Spleen (tissue), 11 donors: ENCODE measurements at regions not wholly inside any gene's neighbourhood (a gene's known extent, or its start where the extent isn't known, plus 50 kb on each side); places are given as distances from the start of the nearest gene placed in this dataset.

Source experiments
- DNase-seq: peaks from one replicate; pipeline ENCODE4 v3.0.0-alpha.2; 2020
- H3K27ac ChIP-seq, 8 donors: fragments of 200-600 bp; sonication (generic) in 7 of 8; 1 replicate in 4 of 8; 2 replicates in 4 of 8; pipeline versions ENCODE4 v1.5.0 to v1.8.0; 2016 to 2021; ENCODE audit warnings: inconsistent platforms in 4 of 8, mild to moderate bottlenecking in 4 of 8, moderate library complexity in 1 of 8
- H3K27me3 ChIP-seq, 7 donors: fragments of 200-600 bp; sonication (generic) in 6 of 7; replicated peaks in 1 of 7; 1 replicate in 4 of 7; 2 replicates in 3 of 7; pipeline versions ENCODE4 v1.5.0 to v1.8.0; 2016 to 2021; ENCODE audit warnings: inconsistent platforms in 3 of 7, mild to moderate bottlenecking in 1 of 7
- H3K36me3 ChIP-seq, 6 donors: fragments of 200-600 bp; sonication (generic) in 5 of 6; 1 replicate in 4 of 6; 2 replicates in 2 of 6; pipeline versions ENCODE4 v1.5.0 to v1.8.0; 2016 to 2021; ENCODE audit warnings: inconsistent platforms in 2 of 6
- H3K4me1 ChIP-seq, 6 donors: fragments of 200-600 bp; sonication (generic) in 5 of 6; 1 replicate in 3 of 6; 2 replicates in 3 of 6; pipeline versions ENCODE4 v1.5.0 to v1.8.0; 2016 to 2021; ENCODE audit warnings: inconsistent platforms in 3 of 6
- H3K4me3 ChIP-seq, 8 donors: fragments of 200-600 bp; sonication (generic) in 7 of 8; 1 replicate in 4 of 8; 2 replicates in 4 of 8; pipeline versions ENCODE4 v1.5.0 to v1.8.0; 2016 to 2021; ENCODE audit warnings: inconsistent platforms in 4 of 8, mild to moderate bottlenecking in 4 of 8, moderate library complexity in 2 of 8
- H3K9me3 ChIP-seq, 8 donors: fragments of 200-600 bp; sonication (generic) in 7 of 8; 1 replicate in 4 of 8; 2 replicates in 4 of 8; pipeline versions ENCODE4 v1.5.0 to v1.8.0; 2016 to 2021; ENCODE audit warnings: inconsistent platforms in 4 of 8
- POLR2A ChIP-seq, 3 donors: fragments of 450-650 bp; IDR thresholded peaks; one replicate each; pipeline ENCODE4 v1.5.1; 2017; ENCODE audit warnings: antibody characterized with exemption in 3 of 3, mild to moderate bottlenecking in 1 of 3
- POLR2AphosphoS5 ChIP-seq, 3 donors: sonication (generic); formaldehyde crosslinking; IDR thresholded peaks; one replicate each; pipeline ENCODE4 v1.5.1; 2017; ENCODE audit warnings: antibody characterized with exemption in 3 of 3
- whole genome bisulfite sequencing, 5 donors: extraction: QIAGEN DNeasy Blood & Tissue Kit in 3 of 5; methylation state at CpG; one replicate each; pipeline versions ENCODE4 v1.1.5 to v1.1.7; 2013 to 2018; 5-methylcytosine and 5-hydroxymethylcytosine counted together
- intact Hi-C: fragments of 100-400 bp; cut with DNase I; formaldehyde crosslinking; loops from one replicate; pipeline ENCODE4 v1.15.0; 2023; ENCODE audit warnings: low total_unique reads
- TF ChIP-seq, protein P1 (sequence below), 11 experiments: fragments of 200-600 bp in 7 of 11; fragments of 450-650 bp in 4 of 11; sonication (generic) in 4 of 11; IDR thresholded peaks in 8 of 11; conservative IDR thresholded peaks in 3 of 11; 1 replicate in 7 of 11; 2 replicates in 4 of 11; pipeline versions ENCODE4 v1.4.0 to v1.8.0; 2016 to 2021; ENCODE audit warnings: antibody characterized with exemption in 11 of 11, inconsistent platforms in 4 of 11, mild to moderate bottlenecking in 1 of 11
- donor health status: healthy with polysubstance abuse.
- donor health status: DM: no; HTN: no; CAD: no; lungs with moderate emphysema.
- donor health status: DM: no; HTN: no; CAD: no.
- donor health status: Bipolar disorder and iron deficiency.
- donor health status: healthy.
- donor health status: DM: no; HTN: no; CAD: no.
- donor health status: DM: yes; HTN: yes; CAD: no.

- no peaks in the 10 kb centered on the region for H3K36me3 ChIP-seq
- no peaks in the 10 kb centered on the region for H3K27me3 ChIP-seq
- WGBS, 5 donors = 70 to 82% (median 79%) methylated on average over 4 of the region's 4 CpGs
- intact Hi-C loops = no loop called here
- no peak for DNase-seq
- no peak overlapping the region for H3K27ac ChIP-seq
- TF ChIP-seq, protein P1, sequence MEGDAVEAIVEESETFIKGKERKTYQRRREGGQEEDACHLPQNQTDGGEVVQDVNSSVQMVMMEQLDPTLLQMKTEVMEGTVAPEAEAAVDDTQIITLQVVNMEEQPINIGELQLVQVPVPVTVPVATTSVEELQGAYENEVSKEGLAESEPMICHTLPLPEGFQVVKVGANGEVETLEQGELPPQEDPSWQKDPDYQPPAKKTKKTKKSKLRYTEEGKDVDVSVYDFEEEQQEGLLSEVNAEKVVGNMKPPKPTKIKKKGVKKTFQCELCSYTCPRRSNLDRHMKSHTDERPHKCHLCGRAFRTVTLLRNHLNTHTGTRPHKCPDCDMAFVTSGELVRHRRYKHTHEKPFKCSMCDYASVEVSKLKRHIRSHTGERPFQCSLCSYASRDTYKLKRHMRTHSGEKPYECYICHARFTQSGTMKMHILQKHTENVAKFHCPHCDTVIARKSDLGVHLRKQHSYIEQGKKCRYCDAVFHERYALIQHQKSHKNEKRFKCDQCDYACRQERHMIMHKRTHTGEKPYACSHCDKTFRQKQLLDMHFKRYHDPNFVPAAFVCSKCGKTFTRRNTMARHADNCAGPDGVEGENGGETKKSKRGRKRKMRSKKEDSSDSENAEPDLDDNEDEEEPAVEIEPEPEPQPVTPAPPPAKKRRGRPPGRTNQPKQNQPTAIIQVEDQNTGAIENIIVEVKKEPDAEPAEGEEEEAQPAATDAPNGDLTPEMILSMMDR (IDR thresholded peaks at IDR 0.05 in 8 of 11, conservative IDR thresholded peaks at IDR 0.05 in 3 of 11) = no peak
- TF ChIP-seq POLR2A (IDR thresholded peaks at IDR 0.05) = no peak
- no peak for TF ChIP-seq POLR2AphosphoS5 (IDR thresholded peaks at IDR 0.05)
- H3K4me3 ChIP-seq = no peak overlapping the region
- H3K9me3 ChIP-seq = peaks cover 0 to 47% (median 18%) of the 10 kb centered on the region in 8 donors
- H3K4me1 ChIP-seq = no peaks in the 10 kb centered on the region
Measured at GRCh38 chr18:30376515-30376914, 666.0 kb downstream of the DSC3 start.

DNA sequence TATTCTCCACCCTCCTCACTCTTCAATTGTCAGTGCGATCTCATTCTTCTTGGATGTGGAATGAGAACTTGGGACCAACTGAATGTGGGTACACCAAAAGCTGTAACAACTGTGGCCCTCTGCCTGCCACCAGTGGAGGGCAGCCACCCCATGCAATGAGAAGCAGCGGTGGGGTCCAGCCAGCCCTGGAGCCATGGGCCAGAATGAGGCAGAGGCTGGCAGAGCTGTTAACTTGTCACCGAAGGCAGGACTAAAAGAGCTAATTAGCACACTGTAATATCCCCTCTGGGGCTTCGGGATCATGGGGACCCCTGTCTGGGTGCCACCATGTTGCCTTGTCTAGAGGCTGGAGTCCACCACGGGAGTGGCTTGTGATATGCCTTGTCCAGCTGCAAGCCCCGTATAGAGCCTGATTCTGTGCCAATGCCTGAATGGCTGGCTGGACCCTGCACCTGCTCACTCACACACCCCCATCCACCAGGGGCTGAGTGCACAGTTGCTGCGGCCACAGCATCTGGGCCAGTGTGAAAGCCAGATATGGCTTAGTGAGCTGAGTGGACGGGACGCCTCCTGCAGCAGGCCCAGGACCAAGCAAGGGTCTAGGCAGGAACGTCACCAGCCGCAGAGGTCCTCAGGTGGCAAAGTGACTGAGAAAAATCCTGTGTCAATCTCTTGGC lies 680.5 kb downstream of the DSC3 start:
- no peak overlapping the region for H3K4me3 ChIP-seq
- intact Hi-C loops = no loop called here
- no peaks in the 10 kb centered on the region for H3K4me1 ChIP-seq
- H3K36me3 ChIP-seq = no peaks in the 10 kb centered on the region
- WGBS, 5 donors = 89 to 96% (median 90%) methylated on average over 10 to 11 of the region's 11 CpGs
- no peaks in the 10 kb centered on the region for H3K9me3 ChIP-seq
- DNase-seq = no peak
- no peak overlapping the region for H3K27ac ChIP-seq
- TF ChIP-seq POLR2AphosphoS5 (IDR thresholded peaks at IDR 0.05) = no peak
- no peaks in the 10 kb centered on the region for H3K27me3 ChIP-seq

GRCh38 chr18:30359521-30359920 lies 683.0 kb downstream of the DSC3 start:
- TF ChIP-seq POLR2AphosphoS5 (IDR thresholded peaks at IDR 0.05) = no peak
- TF ChIP-seq, protein P1 (IDR thresholded peaks at IDR 0.05 in 8 of 11, conservative IDR thresholded peaks at IDR 0.05 in 3 of 11) = no peak
- no peak for TF ChIP-seq POLR2A (IDR thresholded peaks at IDR 0.05)
- Histone ChIP-seq H3K9me3 (no peaks in the 10 kb centered on the region), H3K4me1 (no peaks in the 10 kb centered on the region), H3K27me3 (no peaks in the 10 kb centered on the region), H3K4me3 (no peak overlapping the region), H3K36me3 (no peaks in the 10 kb centered on the region), H3K27ac (no peak overlapping the region)
- WGBS, 5 donors = 58 to 72% (median 62%) methylated on average over 3 of the region's 3 CpGs
- intact Hi-C loops = no loop called here
- DNase-seq = no peak

DNA sequence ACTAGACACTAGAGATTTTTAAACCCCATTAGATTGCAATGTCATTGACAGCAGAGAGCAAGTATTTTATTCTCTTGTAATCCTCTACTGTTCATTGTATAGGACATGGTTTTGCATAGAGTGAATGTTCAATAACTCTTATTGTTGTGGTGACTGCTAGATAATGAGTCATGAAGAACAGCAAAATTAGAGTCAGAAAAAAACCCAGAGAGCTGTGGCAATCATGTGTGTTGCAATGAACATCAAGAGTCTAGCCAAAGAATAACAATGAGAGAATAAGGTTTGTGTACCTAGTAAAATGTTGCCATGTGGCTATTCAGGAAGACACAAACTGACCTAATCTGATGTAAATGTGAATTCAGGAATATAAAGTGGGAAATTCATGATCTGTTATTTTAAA lies 684.0 kb downstream of the DSC3 start:
- Histone ChIP-seq H3K36me3 (no peaks in the 10 kb centered on the region), H3K27ac (no peak overlapping the region), H3K4me1 (no peaks in the 10 kb centered on the region), H3K27me3 (no peaks in the 10 kb centered on the region), H3K4me3 (no peak overlapping the region), H3K9me3 (peaks cover 0 to under 1% (median 0%) of the 10 kb centered on the region in 8 donors)
- intact Hi-C loops = no loop called here
- TF ChIP-seq POLR2AphosphoS5 (IDR thresholded peaks at IDR 0.05) (no peak), POLR2A (IDR thresholded peaks at IDR 0.05) (no peak)
- TF ChIP-seq, protein P1 (IDR thresholded peaks at IDR 0.05 in 8 of 11, conservative IDR thresholded peaks at IDR 0.05 in 3 of 11) = no peak
- DNase-seq = no peak
